HG03139 (cell line): ENCODE measurements at regions not wholly inside any gene's neighbourhood (a gene's known extent, or its start where the extent isn't known, plus 50 kb on each side); places are given as distances from the start of the nearest gene placed in this dataset.

ENCODE experiments used
- ATAC-seq: cut with Tn5 transposase; IDR thresholded peaks from one replicate; pipeline ENCODE4 v1.9.1; 2021; ENCODE audit not compliant: unreplicated experiment

DNA sequence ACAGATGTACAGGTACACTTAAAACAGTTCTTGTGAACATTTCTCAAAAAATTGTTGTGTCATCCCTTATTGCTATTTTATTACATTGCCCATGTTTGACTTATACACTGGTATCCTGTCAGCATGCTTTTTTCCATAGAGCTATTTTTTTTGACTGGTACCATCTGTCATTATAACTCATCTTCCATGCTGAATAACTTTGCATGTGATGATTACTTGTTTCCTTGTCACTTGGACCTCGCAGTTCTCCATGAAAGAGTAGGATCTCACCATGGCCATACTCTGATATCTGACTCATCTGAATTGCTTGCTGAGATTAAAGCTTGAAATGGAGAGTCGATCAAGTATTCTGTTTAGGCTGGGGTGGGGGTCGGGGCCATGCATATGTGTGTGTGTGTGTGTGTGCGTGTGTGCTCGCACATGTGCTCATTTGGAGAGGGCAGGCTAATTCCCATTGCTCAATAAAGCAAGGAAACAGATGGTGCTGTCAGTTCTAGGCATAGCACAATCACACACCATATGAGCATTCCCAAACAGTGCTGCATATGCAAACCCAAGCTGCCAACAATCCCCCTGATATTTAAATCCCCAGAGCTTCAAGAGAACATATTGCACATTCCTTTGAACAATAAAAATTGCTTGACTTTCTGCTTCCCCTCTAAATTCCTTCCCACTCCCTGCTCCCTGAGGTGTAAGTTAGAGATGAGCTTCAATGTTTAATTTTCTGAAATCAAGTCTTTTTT is 62.9 kb downstream of the NHLRC3 start:
- ATAC-seq = no peak

DNA sequence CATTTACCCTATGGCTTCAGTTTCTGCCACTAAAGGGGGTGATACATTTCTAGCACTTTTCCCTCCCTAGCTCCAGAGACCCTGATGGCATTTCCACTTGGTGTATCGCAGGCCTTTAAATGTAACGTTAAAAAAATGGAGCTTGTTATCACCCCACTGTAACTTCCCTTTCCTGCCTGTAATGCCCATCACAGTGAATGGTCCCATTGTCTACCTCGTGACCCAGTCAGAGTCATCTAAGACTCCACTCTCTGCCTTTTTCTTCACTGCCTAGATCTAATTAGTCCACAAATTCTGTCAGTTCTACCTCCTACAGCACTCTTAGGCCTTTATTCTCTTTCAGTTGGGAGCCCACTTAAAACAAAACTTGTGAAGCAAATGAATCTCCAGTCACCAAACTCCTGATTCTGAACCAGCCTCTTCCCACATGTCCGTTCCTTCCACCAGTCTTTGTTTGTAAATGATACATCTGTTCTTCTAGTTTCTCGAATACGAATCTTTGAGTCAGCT is 64.8 kb downstream of the NHLRC3 start:
- ATAC-seq = no peak

DNA sequence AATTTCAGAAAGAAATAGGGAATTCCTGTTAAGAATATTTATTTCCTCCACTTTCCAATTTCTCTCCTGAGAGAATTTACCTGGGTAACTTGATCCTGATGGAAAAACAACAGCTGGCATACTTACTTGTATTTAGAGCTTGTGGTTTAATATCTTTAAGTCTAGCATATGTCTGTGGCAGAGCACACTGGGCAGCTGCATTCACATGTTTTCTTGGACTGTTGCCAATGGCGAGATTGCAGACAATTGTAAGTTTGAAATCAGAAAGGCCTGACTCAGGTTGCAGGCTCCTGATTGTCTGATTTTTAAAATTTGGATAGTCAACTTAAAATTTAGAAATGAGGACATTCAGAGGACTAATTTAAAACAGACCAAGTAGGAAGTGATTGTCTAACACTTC is 66.9 kb downstream of the NHLRC3 start:
- no peak for ATAC-seq

DNA sequence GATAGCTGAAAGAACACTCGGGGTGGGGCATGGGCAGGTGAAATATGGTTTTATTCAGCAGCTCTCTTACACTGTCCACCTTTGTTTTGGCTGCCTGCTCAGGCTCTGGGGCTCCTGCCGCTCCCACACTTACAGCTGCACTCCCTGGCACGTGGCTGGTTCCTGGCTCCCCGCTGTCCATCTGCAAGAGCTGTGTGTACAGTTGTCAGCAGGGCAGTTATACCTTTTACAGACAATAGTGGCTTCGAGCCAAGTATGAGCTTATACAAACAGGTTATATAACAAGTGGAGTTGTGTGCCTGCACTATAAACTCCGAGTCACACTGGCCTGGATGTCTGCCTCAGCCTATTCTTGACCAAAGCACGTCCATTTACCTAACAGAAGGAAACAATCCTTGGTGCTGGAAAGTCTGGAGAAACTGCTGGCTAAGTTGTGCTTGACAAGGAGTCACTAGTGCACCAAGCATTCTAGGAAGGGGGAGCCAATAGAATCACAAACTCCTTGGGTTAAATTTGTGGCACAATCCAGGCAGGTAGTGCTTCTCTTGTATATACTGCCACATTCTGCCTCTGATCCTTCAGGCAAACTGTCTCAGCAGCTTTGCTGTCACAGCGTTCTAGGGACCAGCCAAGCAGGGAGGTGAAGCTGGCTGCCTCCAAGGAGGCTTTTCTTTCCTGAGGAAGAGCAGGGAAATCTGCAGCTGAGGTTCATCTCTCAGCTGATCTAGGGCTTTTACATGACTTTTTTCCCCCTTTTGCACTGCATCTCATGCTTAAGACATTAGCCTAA is 68.2 kb downstream of the NHLRC3 start:
- ATAC-seq = no peak

DNA sequence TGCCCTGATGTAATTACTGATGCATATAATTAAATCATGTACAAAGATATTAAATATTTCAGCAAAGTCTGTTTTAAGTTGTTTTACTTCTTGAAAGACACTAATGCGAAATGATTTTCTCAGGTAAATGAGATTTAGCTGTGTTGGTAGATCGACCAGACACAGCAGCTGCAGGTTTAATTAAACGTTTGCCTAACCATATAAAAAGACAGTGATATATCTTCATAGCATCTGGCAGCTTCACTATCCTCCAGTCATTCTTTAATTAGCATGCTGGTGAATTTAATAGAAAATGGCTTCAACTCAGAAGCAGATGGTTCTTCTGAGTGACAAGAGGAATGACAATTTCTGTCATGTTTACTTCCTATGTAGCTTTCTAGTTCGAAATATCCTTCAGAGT is 69.3 kb downstream of the NHLRC3 start:
- no peak for ATAC-seq

DNA sequence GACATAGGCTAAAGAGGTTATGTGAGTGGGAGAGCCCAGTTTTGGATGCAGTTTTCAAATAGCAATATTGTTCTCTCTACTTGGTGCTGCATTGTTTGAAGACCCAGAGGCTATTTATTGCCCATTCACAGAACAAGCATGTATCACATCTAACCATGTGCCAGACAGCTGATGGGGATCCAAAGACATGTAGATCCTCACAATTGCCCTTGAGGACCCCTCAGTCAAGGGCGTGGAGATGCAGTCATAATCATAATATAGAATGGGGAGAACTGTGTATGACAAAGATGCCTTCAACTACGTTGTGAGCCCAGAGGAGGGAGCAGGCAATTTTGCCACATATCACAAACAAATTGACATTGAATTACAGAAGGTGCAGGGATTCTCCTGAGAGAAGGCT is 70.5 kb downstream of the NHLRC3 start:
- ATAC-seq = no peak

DNA sequence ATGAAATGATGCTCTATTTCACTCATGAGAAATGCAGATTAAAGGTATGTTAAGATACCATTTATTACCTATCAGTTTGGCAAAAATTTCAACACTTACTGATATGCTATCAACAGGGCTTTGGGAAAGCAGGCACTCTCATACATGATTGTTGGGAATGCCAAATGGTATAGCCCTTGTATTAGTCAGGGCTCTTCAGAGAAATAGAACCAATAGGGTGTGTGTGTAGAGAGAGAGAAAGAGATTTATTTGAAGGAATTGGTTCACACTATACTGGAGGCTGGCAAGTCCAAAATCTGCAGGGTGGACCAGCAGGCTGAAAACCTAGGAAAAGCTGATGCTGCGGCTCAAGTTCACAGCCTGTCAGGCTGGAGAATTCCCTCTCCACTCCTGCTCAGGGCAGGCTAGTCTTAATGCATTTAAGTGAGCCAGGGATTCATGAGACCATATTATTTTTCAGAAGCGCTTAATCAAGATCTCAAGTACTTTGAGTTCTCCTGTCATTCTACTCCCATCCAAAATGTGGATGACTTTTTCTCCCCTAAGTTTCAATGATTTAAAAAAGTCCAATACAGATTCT is 72.4 kb downstream of the NHLRC3 start:
- ATAC-seq = no peak

DNA sequence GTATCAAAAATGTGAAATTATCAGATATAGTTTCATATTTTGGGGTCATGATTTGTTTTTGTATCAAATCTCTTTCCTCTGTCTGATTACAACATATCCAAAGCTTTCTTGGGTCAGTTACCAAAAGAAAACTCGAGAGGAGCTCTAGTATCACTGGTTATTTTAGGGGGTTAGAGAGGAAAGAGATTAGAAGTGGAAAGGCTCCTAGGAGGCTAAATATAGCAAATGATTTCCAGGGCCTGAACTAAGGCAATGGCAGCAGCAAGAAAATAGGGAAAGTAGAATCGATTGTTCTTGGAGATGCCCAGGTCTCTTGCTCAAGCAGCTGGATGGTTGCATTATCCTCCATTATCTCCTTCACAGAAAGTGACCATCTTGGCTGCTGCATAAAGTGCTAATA is 72.9 kb downstream of the NHLRC3 start:
- ATAC-seq = no peak

DNA sequence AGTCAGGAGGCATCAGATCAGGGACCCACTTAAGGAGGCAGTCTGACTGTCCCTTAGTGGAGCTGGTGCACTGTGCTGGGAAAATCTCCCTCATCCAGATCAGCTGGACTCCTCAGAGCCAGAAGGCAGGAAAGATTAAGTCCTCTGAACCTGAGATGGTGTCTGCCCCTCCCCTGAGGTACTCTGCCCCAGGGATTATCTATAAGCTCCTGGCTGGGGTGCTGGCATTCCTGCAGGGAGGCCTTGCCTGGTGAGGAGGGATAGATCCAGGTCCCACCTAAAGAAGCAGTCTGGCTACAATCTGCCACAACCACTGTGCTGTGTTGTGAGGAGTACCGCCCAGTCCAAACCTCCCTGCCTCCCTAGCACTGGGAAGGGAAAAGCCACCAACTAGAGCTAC is 81.2 kb downstream of the NHLRC3 start:
- ATAC-seq = no peak

DNA sequence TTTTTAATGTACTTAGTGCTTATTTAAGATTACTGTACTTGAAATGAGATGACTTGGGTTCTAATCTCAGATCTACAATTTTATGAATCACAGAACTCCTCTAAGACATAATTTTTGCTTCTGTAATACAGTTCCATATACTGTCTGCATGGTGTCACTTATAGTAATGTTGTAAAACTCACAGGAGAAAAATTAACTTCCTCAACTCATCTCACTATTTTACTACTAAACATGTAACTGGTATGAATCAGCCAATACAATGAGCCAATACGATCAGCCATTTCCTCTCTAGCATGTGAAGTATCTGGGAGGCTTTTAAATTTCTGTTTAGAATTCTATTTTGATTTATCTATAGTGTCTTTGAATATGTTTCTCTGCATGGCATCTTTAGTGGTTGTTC is 85.3 kb downstream of the NHLRC3 start:
- no peak for ATAC-seq

DNA sequence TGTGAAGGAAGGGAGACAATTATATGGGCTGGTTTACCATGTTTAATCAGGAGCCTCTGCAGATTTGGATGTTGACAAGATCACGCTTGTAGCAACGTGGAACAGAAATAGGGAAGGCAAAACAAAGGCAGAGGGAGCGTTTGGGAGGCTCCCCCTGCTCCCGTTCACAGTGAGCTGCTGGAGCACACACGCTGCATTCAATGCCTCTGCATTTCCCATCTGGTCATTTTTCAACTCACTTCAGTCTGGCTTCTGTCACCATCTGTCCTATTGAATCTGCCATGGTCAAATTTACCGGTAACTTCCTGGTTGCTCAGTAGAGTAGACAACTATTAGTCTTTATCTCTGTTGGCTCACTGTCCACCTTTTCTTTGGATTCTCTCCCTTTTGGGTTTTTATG is 91.0 kb downstream of the NHLRC3 start:
- no peak for ATAC-seq

DNA sequence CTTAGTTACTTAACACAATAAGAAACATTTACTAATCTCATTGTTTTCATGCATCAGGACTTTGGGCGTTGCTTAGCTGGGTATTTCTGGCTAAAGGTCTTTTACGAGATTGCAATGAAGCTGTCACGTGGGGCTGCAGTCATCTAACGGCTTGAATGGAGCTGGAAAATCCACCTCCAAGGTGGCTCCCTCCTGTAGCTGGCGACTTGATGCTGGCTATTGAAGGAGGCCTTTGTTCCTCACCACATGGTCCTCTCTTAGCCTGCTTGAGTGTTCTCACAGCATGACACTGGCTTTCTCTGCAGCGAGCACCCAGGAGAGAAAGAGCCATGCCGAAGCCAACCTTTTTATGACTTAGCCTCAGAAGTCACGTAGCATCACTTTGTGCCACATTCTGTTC is 92.0 kb downstream of the NHLRC3 start:
- ATAC-seq = no peak

DNA sequence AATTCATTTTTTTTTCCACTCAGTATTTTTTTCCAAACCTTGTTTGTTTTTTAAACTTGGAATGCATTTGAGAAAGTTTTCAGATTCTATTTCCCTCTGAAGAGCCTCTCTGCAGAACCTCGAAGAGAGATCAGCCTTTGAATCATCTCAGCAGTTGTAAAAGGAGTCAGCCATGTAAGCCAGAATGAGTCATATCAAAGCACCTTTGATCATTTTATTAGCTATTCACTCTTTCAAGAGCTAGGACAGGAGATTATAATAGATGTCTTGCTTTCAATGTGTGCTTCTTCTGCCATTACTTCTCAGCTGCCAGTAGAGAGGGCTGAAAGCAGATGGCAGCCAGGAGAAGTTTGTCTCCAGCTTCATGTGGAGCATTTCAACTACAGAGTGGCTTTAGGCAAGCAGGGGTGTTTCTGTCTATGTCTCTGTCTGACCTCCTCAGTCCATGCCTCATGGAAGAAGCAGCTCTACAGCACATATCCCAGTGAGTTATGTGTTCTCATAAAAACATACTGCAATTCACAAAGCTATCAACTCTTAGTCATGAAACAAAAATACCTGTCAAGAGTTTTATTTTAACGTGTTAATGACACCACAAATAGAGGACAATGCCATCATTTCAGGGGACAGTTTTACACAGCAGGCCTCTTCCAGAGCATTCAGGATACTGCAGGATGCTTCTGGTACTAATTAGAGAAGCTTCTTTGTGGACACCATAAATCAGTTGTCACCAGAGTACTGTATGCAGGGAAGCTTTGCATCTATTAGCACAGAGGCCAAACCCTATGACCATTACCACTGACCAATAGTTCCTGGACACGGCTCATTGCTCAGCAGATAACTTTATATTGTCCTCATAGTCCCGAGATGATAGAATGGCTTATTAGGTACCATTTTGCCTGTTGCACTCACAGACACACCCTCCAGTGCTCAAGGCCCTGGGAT is 94.3 kb downstream of the NHLRC3 start:
- no peak for ATAC-seq

DNA sequence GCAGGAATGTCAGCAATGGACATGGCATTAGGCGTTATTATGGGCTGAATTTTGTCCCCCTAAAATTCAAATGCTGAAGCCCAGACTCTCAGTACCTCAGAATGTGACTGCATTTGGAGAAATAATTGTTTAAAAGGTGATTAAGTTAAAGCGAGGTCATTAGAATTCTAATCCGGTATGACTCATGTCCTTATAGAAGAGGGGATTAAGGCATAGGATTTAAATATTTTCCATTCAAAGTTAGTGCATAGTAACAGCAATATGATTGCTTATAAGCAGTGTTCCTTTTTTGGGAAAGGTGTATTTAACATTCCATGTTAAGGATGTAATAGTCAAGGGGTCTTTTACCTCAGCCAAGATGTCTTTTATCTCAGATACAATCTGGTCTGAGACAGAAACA is 95.5 kb downstream of the NHLRC3 start:
- ATAC-seq = no peak

DNA sequence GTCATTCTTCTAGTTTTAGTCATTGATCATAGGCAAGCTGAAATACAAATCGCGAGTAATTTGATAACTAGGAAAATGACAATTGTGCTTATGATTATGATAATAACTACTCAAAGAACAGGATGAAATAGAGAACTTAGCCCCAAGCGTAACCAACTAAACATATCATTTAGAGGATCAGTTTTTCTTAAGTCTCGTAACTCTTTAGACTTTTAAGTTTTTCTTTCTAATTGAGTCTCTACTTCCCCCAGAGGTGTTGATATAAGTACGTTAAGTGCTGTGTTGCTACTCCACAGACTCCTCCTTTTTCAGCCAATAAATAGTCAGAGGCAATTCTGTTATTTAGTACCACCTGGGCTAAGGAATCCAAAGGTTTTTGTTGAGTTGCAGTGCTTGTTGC is 96.3 kb downstream of the NHLRC3 start:
- no peak for ATAC-seq

DNA sequence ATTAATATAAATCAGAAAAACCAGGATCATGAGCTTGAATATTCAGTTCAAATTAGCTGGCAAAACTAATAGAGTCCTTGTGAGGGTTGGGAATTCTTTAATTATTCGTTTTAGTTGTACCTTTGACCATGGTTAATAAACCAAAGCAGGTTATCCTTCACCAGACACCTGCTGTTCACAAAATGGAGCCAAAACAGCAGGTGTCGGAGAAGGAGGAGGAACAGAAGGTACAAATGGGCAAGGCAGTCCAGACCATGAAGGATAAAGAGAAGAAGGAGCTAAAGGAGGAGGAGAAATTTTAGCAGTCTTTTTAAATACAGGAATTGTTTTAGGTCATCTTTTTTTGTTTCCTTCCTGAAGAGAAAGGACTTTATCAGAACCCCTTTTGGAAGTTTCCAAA is 106.1 kb downstream of the NHLRC3 start:
- no peak for ATAC-seq

DNA sequence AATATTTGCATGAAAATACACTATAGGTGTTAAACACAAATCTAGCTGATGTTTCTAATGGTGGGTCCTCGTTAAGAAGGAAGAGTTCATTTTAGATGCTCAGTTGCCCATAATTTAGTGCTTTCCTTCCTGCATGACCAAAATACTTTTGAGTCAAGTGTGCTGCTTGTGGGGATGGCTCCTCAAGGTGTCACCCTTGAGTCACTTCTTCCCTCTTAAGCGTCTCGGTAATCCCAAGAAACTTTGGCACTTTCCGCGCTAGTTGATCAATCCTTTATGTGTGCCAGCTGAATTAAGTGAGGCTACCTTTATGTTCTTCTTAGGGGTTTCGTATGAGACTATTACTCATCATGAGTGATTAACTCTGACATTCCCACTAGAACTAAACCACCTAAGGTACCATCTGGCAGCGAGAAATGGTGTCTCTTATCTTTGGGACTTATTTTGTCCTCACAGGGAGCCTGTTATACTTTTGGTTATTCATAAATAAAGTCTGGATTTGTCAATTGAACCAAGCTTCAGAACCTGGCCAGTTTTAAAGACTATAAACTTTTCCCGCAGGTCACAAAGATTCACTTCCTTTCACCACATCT is 106.8 kb downstream of the NHLRC3 start:
- ATAC-seq = no peak

DNA sequence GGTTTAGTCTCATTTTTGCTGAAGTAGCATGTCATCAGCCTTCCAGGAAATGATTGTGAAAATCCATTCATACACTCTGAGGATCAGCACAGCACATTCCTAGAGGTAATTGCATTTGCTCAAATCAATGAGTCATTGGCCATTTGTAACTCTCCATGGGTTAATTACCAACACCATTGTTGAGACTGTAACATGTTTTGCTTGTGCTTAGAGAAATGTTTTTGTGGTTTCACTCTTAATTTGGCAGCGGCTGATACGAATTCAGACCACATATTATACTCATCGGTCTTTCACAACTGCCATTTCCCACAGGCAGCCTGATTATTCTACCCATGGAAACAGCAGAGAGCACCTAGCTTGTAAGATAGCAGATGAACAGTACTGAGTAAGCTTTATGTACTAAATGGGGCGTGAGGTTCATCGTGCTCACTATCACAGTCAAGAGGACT is 110.3 kb downstream of the NHLRC3 start:
- no peak for ATAC-seq

DNA sequence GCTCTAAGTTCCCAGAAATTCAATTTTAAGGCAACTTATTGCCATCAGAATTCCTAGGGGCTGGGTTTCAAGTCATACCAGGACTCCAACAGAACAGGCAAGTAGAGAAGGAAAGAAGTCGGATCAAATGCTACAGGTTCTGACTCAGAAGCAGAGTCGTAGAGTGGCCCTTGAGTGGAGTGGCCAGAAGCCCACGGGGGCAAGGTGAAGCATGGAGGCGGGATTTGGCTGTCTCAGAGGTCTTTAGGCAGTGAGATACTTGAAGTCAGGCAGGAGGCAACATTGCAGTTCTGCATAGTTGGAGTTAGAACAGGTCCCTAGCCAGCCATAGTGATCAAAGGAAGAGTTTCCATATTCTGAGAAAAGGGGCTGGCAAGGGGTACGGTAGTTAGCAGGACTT is 111.6 kb downstream of the NHLRC3 start:
- no peak for ATAC-seq

DNA sequence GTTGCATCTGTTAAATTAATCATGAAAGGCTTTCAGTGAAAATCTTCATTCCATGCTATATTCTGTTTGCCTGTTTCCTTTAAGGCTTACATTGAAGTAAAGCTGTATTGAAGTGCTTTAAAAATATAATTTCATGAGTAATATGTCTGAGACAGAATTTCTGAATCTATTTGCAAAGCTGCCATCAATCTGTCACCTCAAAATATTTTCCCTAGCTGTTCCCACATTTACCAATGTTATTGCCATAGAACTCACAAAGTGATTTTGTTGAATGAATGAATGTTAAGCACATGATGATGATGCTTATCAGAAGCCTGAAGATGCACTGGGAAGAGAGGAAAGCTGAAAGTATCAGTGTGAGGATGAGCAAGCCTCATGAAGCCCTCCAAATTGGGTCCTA is 115.8 kb downstream of the NHLRC3 start:
- ATAC-seq = no peak

DNA sequence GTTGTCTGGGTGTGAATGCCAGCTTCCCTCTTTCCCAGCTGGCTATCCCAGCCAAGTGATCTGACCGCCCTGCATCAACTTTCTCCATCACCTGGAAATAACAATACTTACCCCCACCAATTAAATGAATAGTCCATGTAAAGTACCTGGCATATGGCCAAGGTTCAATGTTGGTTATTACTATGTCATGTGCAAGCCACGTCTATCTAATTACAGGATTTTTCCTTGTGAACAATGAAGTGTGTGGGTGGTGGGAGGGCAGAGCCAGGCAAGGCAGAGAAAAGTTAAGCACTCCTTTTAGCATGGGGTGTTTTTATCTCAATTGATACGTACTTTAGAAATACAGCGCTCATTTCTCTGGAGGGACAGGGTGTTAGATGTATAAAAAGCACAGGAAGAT is 121.1 kb downstream of the NHLRC3 start:
- no peak for ATAC-seq
